Fibroblast of peridontal ligament (primary cell): ENCODE measurements at regions not wholly inside any gene's neighbourhood (a gene's known extent, or its start where the extent isn't known, plus 50 kb on each side); places are given as distances from the start of the nearest gene placed in this dataset.

ENCODE experiments used
- DNase-seq: peaks from one replicate; pipeline ENCODE4 v3.0.0-alpha.2; 2010; ENCODE audit errors: extremely low read depth

GRCh38 chr11:112355726-112356125 is 95.1 kb upstream of the PLET1 start:
- no peak for DNase-seq

- DNase-seq = no peak
These were observed 96.8 kb upstream of the PLET1 start for GRCh38 chr11:112357488-112357887.

- no peak for DNase-seq
These were observed 100.7 kb upstream of the PLET1 start for GRCh38 chr11:112361396-112361795.

- peak; percentile 36 for DNase-seq
These were observed 102.9 kb upstream of the PLET1 start for GRCh38 chr11:112363527-112363926.

GRCh38 chr11:112364962-112365481 is 104.4 kb upstream of the PLET1 start:
- peak; percentile 72 for DNase-seq

- DNase-seq = no peak
These were observed 105.4 kb upstream of the PLET1 start for GRCh38 chr11:112366012-112366411.

GRCh38 chr11:112366777-112367176 is 106.1 kb upstream of the PLET1 start:
- DNase-seq = peak; percentile 18

GRCh38 chr11:112367461-112367860 is 106.8 kb upstream of the PLET1 start:
- no peak for DNase-seq

- DNase-seq = no peak
These were observed 107.2 kb upstream of the PLET1 start for GRCh38 chr11:112367895-112368294.

- DNase-seq = no peak
These were observed 107.7 kb upstream of the PLET1 start for GRCh38 chr11:112368381-112368780.

GRCh38 chr11:112369374-112369773 is 108.7 kb upstream of the PLET1 start:
- no peak for DNase-seq

- no peak for DNase-seq
These were observed 109.3 kb upstream of the PLET1 start for GRCh38 chr11:112369916-112370315.

GRCh38 chr11:112374486-112375140 is 114.0 kb upstream of the PLET1 start:
- no peak for DNase-seq

- no peak for DNase-seq
These were observed 117.3 kb upstream of the PLET1 start for GRCh38 chr11:112377946-112378345.

GRCh38 chr11:112380464-112380863 is 119.8 kb upstream of the PLET1 start:
- DNase-seq = no peak

GRCh38 chr11:112381578-112381977 is 120.9 kb upstream of the PLET1 start:
- DNase-seq = no peak

- DNase-seq = no peak
These were observed 121.9 kb upstream of the PLET1 start for GRCh38 chr11:112382561-112382960.

GRCh38 chr11:112388496-112388895 is 127.8 kb upstream of the PLET1 start:
- no peak for DNase-seq

GRCh38 chr11:112391086-112391485 is 130.4 kb upstream of the PLET1 start:
- DNase-seq = no peak

- no peak for DNase-seq
These were observed 132.2 kb upstream of the PLET1 start for GRCh38 chr11:112392904-112393303.

GRCh38 chr11:112394304-112394703 is 133.6 kb upstream of the PLET1 start:
- DNase-seq = no peak

- no peak for DNase-seq
These were observed 135.4 kb upstream of the PLET1 start for GRCh38 chr11:112396076-112396475.

GRCh38 chr11:112398798-112399478 is 138.3 kb upstream of the PLET1 start:
- no peak for DNase-seq
